ENCODE measurements at regions not wholly inside any gene's neighbourhood (a gene's known extent, or its start where the extent isn't known, plus 50 kb on each side); places are given as distances from the start of the nearest gene placed in this dataset.

GRCh38 chr10:43949351-43949750 lies 300.7 kb upstream of the ZNF32 start:
- H3K27ac ChIP-seq = no peak overlapping the region
- TF ChIP-seq ZFX (IDR thresholded peaks at IDR 0.05) (no peak), CTCF (conservative IDR thresholded peaks at IDR 0.05) (no peak)

- no peak overlapping the region for H3K27ac ChIP-seq
- TF ChIP-seq ZFX (IDR thresholded peaks at IDR 0.05) (no peak), CTCF (conservative IDR thresholded peaks at IDR 0.05) (no peak)
Observed at GRCh38 chr10:43946445-43946844, 297.8 kb upstream of the ZNF32 start.

DNA sequence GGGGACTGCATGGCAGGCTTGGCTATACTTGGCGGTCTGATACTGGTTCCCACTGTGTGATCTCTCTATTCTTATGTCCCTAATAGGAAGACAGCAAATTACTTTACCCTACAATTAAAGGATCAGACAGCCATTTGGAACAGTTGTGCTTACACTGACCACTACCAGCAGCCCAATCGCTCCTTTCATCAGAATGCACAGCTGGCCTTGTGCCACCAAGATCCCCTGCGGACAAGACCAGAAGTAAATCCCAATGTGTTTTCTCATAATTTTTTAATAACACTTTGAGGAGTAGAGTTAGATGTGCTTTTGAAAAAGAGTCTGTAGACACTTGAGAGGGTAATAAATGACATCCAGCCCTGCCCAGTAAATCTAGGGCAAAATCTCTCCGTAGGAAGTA lies 297.2 kb upstream of the ZNF32 start:
- no peak overlapping the region for H3K27ac ChIP-seq
- no peak for TF ChIP-seq CTCF (conservative IDR thresholded peaks at IDR 0.05)

DNA sequence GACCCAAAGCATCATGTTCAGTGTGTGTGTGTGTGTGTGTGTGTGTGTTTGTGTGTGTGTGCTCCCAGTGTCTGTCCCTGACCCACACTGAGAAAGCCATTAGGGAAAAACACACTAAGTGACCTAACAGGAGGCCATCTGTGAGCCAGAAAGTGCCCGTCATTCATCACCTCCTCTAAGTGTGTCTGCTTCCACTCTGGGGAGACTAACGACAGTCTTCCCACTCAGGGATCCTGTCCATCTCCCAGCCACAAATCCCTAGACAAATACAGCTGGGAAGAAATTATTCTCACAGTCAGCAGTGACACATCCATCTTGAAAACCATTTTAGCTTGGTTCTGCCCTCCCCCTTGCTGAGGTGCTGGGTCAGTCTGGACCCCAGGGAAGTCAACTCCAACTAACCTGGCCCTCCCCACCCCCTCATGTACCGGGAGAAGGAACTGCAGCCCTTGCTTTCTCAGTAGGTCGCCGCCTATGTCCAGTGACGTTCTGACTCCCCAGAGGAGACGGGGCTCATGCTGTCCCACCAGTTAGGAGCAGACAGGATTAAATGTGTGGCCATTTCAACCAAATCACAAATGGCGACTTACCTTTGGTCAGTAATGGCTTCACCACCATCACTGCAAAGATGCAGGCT lies 296.5 kb upstream of the ZNF32 start:
- no peak overlapping the region for H3K27ac ChIP-seq
- no peak for TF ChIP-seq ZFX (IDR thresholded peaks at IDR 0.05)
- TF ChIP-seq CTCF (conservative IDR thresholded peaks at IDR 0.05) = no peak

DNA sequence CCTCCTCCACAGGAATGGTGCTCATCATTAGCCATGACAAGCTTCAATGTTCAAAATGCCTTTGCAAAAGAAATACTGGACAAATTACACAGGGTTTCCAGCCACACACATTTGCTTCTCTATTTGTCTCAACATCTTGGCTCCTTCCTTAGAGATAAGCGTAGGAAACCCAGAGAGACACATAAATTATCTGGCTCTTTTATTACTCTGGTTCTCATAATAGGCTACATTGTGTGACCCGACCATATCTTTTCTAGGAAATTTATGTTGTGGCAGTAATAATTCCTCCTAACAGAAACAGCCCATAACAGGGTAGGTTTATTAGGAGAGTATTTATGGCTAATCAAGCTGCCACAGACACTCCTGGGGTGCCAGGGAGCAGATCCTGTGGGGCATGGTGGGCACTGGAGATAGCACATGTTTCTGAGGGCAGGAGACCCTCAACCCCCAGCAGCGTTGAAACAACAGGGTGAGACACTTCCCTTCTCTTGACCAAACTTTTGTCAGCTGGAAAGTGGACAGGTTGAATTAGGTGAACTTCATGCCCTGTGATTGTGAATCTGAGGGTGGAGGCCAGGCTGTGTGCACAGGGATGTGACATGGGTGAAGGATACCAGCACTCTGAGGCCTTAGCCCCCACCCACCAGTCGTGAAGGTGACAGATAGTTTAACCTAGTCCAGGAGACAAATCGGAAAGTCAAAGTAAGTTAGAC lies 295.9 kb upstream of the ZNF32 start:
- no peak overlapping the region for H3K27ac ChIP-seq
- TF ChIP-seq CTCF (conservative IDR thresholded peaks at IDR 0.05) (no peak), ZFX (IDR thresholded peaks at IDR 0.05) (no peak)

DNA sequence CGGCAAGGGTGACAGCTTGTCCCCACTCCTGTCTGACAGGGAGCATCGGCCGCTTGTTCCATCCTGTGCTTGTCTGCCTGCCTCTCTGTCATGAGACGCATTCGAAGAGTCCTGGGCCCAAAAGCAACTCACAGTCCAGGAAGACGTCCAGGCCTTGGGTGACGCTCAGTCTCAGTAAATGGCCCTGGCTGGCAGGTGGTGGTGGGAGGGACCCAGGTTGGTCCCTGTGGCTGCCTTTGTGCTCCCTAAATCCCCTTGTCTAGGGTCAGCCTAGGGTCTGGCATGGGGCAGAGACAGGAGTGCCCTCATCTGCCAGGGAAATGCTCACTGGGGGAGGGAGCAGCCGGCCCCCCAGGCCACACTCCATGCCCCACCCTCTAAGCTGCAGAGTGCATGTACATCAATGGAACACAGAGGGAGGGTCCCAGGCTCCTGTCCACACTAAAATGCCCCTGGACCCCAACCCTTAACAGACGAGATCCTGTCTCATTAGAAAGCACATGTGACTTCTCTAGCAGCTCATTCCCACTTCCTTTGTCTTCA lies 295.2 kb upstream of the ZNF32 start:
- TF ChIP-seq ZFX (IDR thresholded peaks at IDR 0.05) (no peak), CTCF (conservative IDR thresholded peaks at IDR 0.05) (no peak)

GRCh38 chr10:43943119-43943817 lies 294.6 kb upstream of the ZNF32 start:
- no peak overlapping the region for H3K27ac ChIP-seq
- TF ChIP-seq CTCF (conservative IDR thresholded peaks at IDR 0.05) (no peak), ZFX (IDR thresholded peaks at IDR 0.05) (no peak)

More for the DNA sequence above, 295.2 kb upstream of the ZNF32 start:
- H3K27ac ChIP-seq = no peak overlapping the region
